ENCODE measurements at regions not wholly inside any gene's neighbourhood (a gene's known extent, or its start where the extent isn't known, plus 50 kb on each side); places are given as distances from the start of the nearest gene placed in this dataset.
"Not testable (repeated sequence)": the region's sequence is repeated elsewhere in the genome, so short reads cannot be mapped to it uniquely, and the experiment has no call there.

GRCh38 chr2:235105821-235106359 is 154.1 kb downstream of the SH3BP4 start:
- DNase-seq (ENCODE audit: low read depth in 2 of 2), result no peak

GRCh38 chr2:235106874-235107639 is 155.2 kb downstream of the SH3BP4 start:
- no peak for DNase-seq (ENCODE audit: low read depth in 2 of 2)

GRCh38 chr2:235107640-235107951 is 155.8 kb downstream of the SH3BP4 start:
- DNase-seq (ENCODE audit: low read depth in 2 of 2), result no peak

GRCh38 chr2:235109561-235109960 is 157.7 kb downstream of the SH3BP4 start:
- not testable (repeated sequence) for DNase-seq (ENCODE audit: low read depth in 2 of 2)

- no peak for DNase-seq (ENCODE audit: low read depth in 2 of 2)
These were observed 160.5 kb downstream of the SH3BP4 start for GRCh38 chr2:235112365-235112764.

- DNase-seq (ENCODE audit: low read depth in 2 of 2), result no peak
These were observed 162.0 kb downstream of the SH3BP4 start for GRCh38 chr2:235113854-235114253.

- DNase-seq (ENCODE audit: low read depth in 2 of 2), result no peak
These were observed 162.5 kb downstream of the SH3BP4 start for GRCh38 chr2:235114286-235114685.

- no peak for DNase-seq (ENCODE audit: low read depth in 2 of 2)
These were observed 163.7 kb downstream of the SH3BP4 start for GRCh38 chr2:235115521-235115920.

- DNase-seq (ENCODE audit: low read depth in 2 of 2), result no peak
These were observed 165.2 kb downstream of the SH3BP4 start for GRCh38 chr2:235116885-235117492.

- no peak for DNase-seq (ENCODE audit: low read depth in 2 of 2)
These were observed 175.0 kb downstream of the SH3BP4 start for GRCh38 chr2:235126768-235127167.

GRCh38 chr2:235127931-235128330 is 176.1 kb downstream of the SH3BP4 start:
- DNase-seq (ENCODE audit: low read depth in 2 of 2), result no peak

GRCh38 chr2:235129850-235130249 is 178.0 kb downstream of the SH3BP4 start:
- no peak for DNase-seq (ENCODE audit: low read depth in 2 of 2)

- DNase-seq (ENCODE audit: low read depth in 2 of 2), result no peak
These were observed 179.8 kb downstream of the SH3BP4 start for GRCh38 chr2:235131334-235132305.

- DNase-seq (ENCODE audit: low read depth in 2 of 2), result no peak
These were observed 180.8 kb downstream of the SH3BP4 start for GRCh38 chr2:235132651-235133050.

- DNase-seq (ENCODE audit: low read depth in 2 of 2), result no peak
These were observed 182.0 kb downstream of the SH3BP4 start for GRCh38 chr2:235133837-235134236.

GRCh38 chr2:235134420-235134819 is 182.6 kb downstream of the SH3BP4 start:
- DNase-seq (ENCODE audit: low read depth in 2 of 2), result no peak

GRCh38 chr2:235135195-235135965 is 183.6 kb downstream of the SH3BP4 start:
- DNase-seq (ENCODE audit: low read depth in 2 of 2), result no peak

GRCh38 chr2:235135990-235136561 is 184.3 kb downstream of the SH3BP4 start:
- DNase-seq (ENCODE audit: low read depth in 2 of 2), result peak; percentile 42 to 43

GRCh38 chr2:235138339-235138738 is 186.5 kb downstream of the SH3BP4 start:
- DNase-seq (ENCODE audit: low read depth in 2 of 2), result no peak

GRCh38 chr2:235139956-235140800 is 188.4 kb downstream of the SH3BP4 start:
- DNase-seq (ENCODE audit: low read depth in 2 of 2), result no peak
